ENCODE measurements at regions not wholly inside any gene's neighbourhood (a gene's known extent, or its start where the extent isn't known, plus 50 kb on each side); places are given as distances from the start of the nearest gene placed in this dataset.

DNA sequence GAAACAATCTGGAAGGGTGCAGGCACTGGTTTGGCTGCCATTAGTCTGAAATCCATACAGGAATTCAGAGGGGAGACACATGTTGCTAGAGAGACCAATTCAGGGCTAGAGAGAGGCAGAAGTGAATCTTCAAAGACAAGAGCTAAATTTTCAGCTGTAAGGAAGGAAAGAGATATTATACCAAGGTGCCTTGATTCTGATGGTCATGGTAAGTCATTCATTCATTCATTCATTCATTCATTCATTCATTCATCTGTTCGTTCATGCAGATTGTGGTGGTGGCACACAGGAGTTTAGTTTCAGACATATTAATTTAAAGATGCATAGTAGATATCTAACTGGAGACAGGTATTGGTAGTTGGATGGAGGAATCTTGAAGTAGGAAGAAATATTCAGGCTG is 1493.5 kb upstream of the TMEM132C start:
- no peak for DNase-seq (ENCODE audit: low spot score)
- no peaks in the 10 kb centered on the region for H3K36me3 ChIP-seq
- H3K4me3 ChIP-seq = no peak overlapping the region
- TF ChIP-seq POLR2A (IDR thresholded peaks at IDR 0.05) (no peak), POLR2AphosphoS5 (IDR thresholded peaks at IDR 0.05) (no peak)
- TF ChIP-seq, protein P1, sequence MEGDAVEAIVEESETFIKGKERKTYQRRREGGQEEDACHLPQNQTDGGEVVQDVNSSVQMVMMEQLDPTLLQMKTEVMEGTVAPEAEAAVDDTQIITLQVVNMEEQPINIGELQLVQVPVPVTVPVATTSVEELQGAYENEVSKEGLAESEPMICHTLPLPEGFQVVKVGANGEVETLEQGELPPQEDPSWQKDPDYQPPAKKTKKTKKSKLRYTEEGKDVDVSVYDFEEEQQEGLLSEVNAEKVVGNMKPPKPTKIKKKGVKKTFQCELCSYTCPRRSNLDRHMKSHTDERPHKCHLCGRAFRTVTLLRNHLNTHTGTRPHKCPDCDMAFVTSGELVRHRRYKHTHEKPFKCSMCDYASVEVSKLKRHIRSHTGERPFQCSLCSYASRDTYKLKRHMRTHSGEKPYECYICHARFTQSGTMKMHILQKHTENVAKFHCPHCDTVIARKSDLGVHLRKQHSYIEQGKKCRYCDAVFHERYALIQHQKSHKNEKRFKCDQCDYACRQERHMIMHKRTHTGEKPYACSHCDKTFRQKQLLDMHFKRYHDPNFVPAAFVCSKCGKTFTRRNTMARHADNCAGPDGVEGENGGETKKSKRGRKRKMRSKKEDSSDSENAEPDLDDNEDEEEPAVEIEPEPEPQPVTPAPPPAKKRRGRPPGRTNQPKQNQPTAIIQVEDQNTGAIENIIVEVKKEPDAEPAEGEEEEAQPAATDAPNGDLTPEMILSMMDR (IDR thresholded peaks at IDR 0.05) = no peak
- 91% methylated on average over 1 of the region's 1 CpG for WGBS
- intact Hi-C loops (cut with DNase I) = no loop called here
- H3K27me3 ChIP-seq (replicated peaks; ENCODE audit: insufficient read depth) = no peaks in the 10 kb centered on the region
- no peaks in the 10 kb centered on the region for H3K9me3 ChIP-seq
- no peaks in the 10 kb centered on the region for H3K4me1 ChIP-seq (replicated peaks)
- H3K27ac ChIP-seq = no peak overlapping the region

DNA sequence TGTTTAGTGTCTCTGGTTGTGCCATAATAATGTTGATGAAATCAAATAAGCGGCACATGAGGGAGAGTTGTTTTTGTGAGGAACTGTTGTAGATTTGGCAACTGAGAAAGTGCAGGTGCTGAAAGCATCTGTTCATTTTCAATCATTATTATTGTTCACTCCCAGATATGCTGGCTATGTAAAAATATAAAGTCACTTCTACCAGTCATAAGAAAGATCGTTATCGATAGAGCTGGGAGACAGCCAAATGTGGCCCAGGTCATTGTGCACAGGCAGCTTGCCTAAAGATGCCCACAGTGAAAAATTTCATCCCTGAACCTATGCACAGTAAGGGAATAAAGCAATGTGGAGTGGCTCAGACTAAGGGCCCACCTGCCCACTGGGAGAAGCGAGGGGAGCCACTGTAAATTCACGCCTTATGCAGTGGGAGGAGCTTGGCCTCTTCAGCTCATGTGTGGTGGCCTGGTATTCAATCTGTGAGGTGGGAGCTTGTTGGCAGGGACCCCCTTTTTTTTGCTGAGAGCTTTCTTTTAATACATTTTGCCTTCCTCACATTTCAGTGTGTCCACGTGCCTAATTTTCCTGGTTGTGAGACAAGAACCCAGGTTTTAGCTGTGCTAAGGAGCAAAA is 1490.8 kb upstream of the TMEM132C start:
- WGBS = 73% methylated on average over 6 of the region's 6 CpGs

DNA sequence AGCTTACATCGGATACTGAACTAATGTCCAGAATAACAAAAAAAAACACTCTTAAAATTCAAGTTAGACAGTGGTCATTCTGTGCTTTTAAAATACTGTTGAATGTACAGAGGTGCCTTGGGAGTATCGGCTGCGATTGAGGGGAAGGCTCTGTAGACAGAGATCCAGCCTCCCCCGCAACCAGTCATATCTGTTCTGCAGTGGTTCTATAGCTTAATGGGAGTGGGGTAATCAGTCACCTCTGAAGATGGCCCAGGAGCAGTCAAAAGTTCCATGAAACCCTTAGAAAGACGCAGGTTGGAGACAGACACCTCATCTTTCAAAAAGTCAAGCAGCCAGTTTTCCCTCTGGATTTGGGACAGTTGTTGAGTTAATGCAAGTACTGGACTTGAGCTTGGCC is 1486.6 kb upstream of the TMEM132C start:
- H3K4me1 ChIP-seq (replicated peaks) = no peaks in the 10 kb centered on the region
- H3K9me3 ChIP-seq = no peaks in the 10 kb centered on the region
- no peak for TF ChIP-seq POLR2A (IDR thresholded peaks at IDR 0.05)
- H3K27me3 ChIP-seq (replicated peaks; ENCODE audit: insufficient read depth) = no peaks in the 10 kb centered on the region
- intact Hi-C loops (cut with DNase I) = no loop called here
- DNase-seq (ENCODE audit: low spot score) = no peak
- H3K27ac ChIP-seq = no peak overlapping the region
- no peak overlapping the region for H3K4me3 ChIP-seq
- H3K36me3 ChIP-seq = no peaks in the 10 kb centered on the region
- 91% methylated on average over 5 of the region's 5 CpGs for WGBS

More for the DNA sequence above, 1490.8 kb upstream of the TMEM132C start:
- no peak for DNase-seq (ENCODE audit: low spot score)
- H3K27me3 ChIP-seq (replicated peaks; ENCODE audit: insufficient read depth) = no peaks in the 10 kb centered on the region
- H3K9me3 ChIP-seq = no peaks in the 10 kb centered on the region
- H3K27ac ChIP-seq = no peak overlapping the region
- H3K4me1 ChIP-seq (replicated peaks) = no peaks in the 10 kb centered on the region
- intact Hi-C loops (cut with DNase I) = no loop called here
- TF ChIP-seq, protein P1 (IDR thresholded peaks at IDR 0.05) = no peak
- TF ChIP-seq POLR2A (IDR thresholded peaks at IDR 0.05) = no peak
- TF ChIP-seq POLR2AphosphoS5 (IDR thresholded peaks at IDR 0.05) = no peak
- no peak overlapping the region for H3K4me3 ChIP-seq
- H3K36me3 ChIP-seq = no peaks in the 10 kb centered on the region

DNA sequence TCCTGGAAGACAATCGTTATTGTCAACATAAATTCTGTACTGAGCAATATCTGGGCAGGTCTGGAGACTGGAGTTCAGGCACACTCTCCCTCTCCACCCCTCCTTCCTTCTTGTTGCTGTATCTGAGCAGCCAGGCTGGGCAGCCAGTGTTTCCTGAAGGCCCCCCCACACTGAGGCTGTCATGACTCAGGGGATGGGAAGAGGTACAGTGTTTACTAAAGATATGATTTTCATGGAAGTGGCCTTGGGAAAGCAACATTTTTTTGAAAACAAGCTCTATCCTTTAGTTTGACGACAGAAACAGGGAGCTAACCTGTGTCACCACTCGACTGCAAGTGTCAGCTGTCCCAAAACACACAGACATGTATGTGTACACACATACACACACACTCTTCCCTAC is 1485.4 kb upstream of the TMEM132C start:
- Histone ChIP-seq H3K27me3 (replicated peaks; ENCODE audit: insufficient read depth) (no peaks in the 10 kb centered on the region), H3K36me3 (no peaks in the 10 kb centered on the region), H3K9me3 (no peaks in the 10 kb centered on the region), H3K4me3 (no peak overlapping the region), H3K4me1 (replicated peaks) (no peaks in the 10 kb centered on the region), H3K27ac (no peak overlapping the region)
- no peak for DNase-seq (ENCODE audit: low spot score)
- 43% methylated on average over 3 of the region's 3 CpGs for WGBS
- intact Hi-C loops (cut with DNase I) = no loop called here
- TF ChIP-seq POLR2A (IDR thresholded peaks at IDR 0.05) (no peak), POLR2AphosphoS5 (IDR thresholded peaks at IDR 0.05) (no peak)
- TF ChIP-seq, protein P1 (IDR thresholded peaks at IDR 0.05) = no peak

DNA sequence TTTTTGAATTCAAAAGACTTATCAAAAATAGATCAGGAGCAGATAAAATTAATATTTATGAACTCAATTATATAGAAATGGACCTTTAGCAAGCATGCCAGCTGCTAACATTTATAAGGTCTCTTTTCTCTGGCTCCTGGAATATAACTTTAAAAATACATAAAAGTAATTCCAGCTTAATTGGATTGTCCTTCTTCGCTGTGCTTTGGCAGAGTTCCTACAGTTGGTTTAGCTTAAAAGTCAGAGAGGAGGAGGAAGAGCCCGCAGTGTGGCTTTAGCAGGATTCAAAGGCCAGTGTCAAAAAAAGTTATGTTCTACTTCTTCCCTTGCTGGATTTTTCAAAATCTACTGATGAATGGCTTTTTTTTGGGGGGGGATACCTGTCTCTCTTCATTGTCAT is 1484.9 kb upstream of the TMEM132C start:
- DNase-seq (ENCODE audit: low spot score) = no peak
- Histone ChIP-seq H3K36me3 (no peaks in the 10 kb centered on the region), H3K9me3 (no peaks in the 10 kb centered on the region), H3K4me1 (replicated peaks) (no peaks in the 10 kb centered on the region), H3K27me3 (replicated peaks; ENCODE audit: insufficient read depth) (no peaks in the 10 kb centered on the region), H3K27ac (no peak overlapping the region), H3K4me3 (no peak overlapping the region)
- TF ChIP-seq POLR2A (IDR thresholded peaks at IDR 0.05) (no peak), POLR2AphosphoS5 (IDR thresholded peaks at IDR 0.05) (no peak)
- TF ChIP-seq, protein P1 (IDR thresholded peaks at IDR 0.05) = no peak
- WGBS = 39% methylated on average over 2 of the region's 2 CpGs
- intact Hi-C loops (cut with DNase I) = no loop called here

All from prostate gland (tissue), 2 donors.